ENCODE measurements at regions not wholly inside any gene's neighbourhood (a gene's known extent, or its start where the extent isn't known, plus 50 kb on each side); places are given as distances from the start of the nearest gene placed in this dataset.

DNA sequence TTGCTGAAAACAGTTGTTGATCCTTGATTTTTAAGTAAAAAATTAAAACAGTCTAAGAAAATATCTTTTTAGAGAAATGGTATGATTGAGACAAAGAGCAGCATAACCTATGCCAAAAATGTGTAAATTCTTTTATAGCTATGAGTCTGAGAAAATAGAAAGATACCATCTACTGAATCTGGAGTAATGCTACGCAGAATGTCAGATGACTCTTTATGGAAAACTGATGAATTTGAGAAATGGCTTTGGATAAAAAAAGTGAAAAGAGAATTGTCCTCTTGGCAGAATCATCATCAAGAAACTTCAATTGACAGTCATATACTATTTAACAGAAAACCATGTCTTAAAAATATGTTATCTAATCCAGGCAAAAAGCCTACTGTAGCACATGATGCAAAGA is 183.1 kb downstream of the FAT4 start:
- DNase-seq = no peak
- in situ Hi-C loops (cut with MboI; ENCODE audit: low pct_unique_long_range_greater_than_20kb, low sequenced_read_pairs) = no loop called here

- in situ Hi-C loops (cut with MboI; ENCODE audit: low pct_unique_long_range_greater_than_20kb, low sequenced_read_pairs) = no loop called here
- no peak for DNase-seq
These were observed 184.2 kb downstream of the FAT4 start for GRCh38 chr4:125498981-125499380.

DNA sequence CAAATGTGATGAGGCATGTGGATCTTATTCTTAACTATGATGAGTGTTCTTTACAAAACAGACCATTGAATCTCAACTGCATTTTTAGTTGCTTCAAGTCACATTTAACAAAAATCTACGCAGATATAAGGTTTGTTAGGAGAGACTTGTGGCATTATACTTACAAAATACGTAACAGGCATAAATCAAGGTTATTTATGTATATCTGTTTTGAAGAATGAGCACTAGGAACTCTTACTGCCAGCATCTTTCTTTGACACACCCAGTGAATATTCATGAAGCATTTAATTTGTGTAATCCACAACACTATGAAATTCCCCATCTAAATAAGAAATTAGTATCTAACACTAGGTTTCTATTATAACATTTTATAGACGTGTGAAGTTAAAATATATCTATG is 186.3 kb downstream of the FAT4 start:
- in situ Hi-C loops (cut with MboI; ENCODE audit: low pct_unique_long_range_greater_than_20kb, low sequenced_read_pairs) = no loop called here
- DNase-seq = no peak

GRCh38 chr4:125501568-125501967 is 186.8 kb downstream of the FAT4 start:
- in situ Hi-C loops (cut with MboI; ENCODE audit: low pct_unique_long_range_greater_than_20kb, low sequenced_read_pairs) = no loop called here
- DNase-seq = no peak

DNA sequence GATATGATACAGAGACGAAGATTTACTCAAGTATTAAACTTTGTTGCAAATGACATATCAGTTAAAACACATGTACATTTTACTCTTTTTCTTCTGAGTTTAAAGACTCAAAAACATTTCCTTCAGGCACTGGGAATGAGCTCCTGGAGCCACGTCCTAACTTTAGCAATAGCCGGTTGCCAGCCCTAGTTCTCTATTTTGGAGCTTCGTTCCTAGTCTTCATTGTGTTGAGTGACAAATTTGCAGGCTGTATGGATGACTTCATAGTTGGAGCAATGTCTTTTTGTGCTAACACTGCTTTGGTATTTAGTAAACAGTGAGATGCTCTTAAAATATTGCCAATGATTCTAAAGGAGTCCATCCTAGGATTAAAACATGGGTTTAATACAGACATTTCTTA is 190.9 kb downstream of the FAT4 start:
- in situ Hi-C loops (cut with MboI; ENCODE audit: low pct_unique_long_range_greater_than_20kb, low sequenced_read_pairs) = no loop called here

GRCh38 chr4:125507141-125507540 is 192.4 kb downstream of the FAT4 start:
- in situ Hi-C loops (cut with MboI; ENCODE audit: low pct_unique_long_range_greater_than_20kb, low sequenced_read_pairs) = no loop called here
- DNase-seq = no peak

More for the DNA sequence above, 190.9 kb downstream of the FAT4 start:
- DNase-seq = no peak

DNA sequence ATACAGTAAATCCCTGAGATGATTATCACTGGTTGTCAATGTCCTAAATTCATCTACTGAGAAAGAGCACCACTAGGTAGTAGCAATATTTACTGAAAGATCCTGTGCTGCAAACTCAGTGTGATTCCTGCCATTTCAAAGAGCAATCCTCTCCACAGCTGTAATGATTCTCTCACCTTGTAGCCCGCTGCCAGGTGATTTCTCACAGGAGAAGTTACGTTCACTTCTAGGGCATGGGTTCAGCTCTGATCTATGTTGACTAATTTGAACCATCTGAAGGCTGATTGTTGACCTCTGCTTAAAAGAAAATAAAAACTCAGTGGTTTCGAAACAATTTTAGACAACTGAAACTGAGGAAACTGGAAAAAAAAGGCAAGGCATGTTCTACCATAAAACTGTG is 197.0 kb downstream of the FAT4 start:
- in situ Hi-C loops (cut with MboI; ENCODE audit: low pct_unique_long_range_greater_than_20kb, low sequenced_read_pairs) = no loop called here
- DNase-seq = no peak

DNA sequence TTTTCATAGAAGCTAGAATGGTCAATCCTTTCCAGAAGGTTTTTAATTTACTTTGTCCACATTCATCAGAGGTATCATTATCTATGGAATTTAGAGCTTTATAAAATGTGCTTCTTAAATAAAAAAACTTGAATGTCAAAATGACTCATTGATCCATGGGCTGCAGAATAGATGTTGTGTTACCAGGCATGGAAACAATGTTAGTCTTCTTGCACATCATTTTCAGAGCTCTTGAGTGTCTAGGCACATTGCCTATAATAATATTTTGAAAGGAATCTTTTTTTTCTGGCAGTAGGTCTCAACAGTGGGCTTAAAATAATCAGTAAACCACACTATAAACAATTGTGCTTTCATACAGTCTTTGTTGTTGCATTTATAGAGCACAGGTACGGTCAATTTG is 200.3 kb downstream of the FAT4 start:
- in situ Hi-C loops (cut with MboI; ENCODE audit: low pct_unique_long_range_greater_than_20kb, low sequenced_read_pairs) = no loop called here

DNA sequence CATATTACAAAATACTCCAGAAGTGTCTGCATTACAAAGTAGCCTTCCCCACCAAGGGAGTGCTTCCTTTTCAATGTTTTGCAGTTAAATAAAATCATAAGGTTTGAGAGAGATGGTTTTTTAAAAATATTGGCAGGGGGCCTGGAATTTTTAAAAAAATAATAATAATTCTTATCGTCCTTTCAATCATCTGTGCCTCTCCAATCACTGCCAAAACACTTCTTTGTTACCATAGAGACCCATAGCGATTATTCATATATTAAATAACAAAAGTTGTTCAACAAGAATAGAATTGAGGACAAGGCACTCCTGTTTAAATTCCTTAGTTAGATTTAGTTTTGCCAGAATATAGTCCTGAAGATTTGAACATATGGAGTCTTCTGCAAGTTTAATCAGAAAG is 203.1 kb downstream of the FAT4 start:
- DNase-seq = no peak
- in situ Hi-C loops (cut with MboI; ENCODE audit: low pct_unique_long_range_greater_than_20kb, low sequenced_read_pairs) = no loop called here

More for the DNA sequence above, 200.3 kb downstream of the FAT4 start:
- DNase-seq = no peak

DNA sequence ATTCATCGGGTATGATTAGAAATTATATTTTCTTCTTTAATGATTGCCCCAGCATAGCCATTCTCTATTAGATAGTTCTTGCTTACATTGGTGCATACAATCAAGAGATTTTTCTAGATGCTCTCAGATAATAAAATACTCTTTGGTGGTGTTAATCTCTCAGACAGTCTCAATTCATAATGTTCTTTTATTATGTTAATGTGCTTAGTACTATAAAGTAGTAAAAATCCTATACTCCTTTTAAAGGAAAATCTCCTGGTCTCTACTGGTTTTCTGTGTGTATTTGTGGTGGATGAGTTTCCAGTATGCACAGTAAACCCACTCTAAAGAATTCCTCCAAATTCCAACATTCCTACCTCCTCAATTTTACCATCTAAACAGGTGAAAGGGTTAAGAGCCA is 203.5 kb downstream of the FAT4 start:
- DNase-seq = no peak

GRCh38 chr4:125519371-125520146 is 204.8 kb downstream of the FAT4 start:
- in situ Hi-C loops (cut with MboI; ENCODE audit: low pct_unique_long_range_greater_than_20kb, low sequenced_read_pairs) = no loop called here
- DNase-seq = no peak

More for the DNA sequence above, 203.5 kb downstream of the FAT4 start:
- in situ Hi-C loops (cut with MboI; ENCODE audit: low pct_unique_long_range_greater_than_20kb, low sequenced_read_pairs) = no loop called here

DNA sequence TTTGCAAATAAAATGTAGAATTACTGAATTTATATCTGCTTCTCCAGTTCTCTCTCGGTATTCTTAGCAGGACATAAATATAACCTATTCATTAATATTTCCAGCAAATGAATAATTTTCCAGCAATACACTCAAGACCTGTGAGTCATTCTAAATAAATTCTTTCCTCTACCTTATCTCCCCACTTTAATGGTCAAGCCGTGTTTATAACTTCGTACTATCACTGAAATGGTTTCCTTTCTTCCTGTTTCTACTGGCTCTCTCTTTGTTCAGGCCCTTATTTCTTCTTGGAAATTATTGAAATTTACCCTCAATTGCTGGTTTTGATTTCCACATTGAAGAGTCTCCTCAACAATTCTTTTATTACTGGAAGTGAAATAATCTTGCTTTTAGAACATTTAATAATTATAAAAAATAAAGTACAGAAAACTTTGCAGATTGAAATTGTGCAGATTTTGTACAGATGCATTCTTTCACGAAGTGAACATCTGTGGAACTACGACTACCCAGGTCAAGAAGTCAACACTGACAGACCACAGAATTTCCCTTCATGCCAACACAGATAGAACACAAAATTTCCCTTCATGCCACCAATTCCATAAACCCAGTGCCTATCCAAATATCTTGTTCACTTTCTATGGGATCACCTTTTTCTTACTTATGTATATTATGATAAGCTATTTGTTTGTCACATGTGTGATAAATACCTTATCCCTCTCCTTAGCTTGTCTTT is 205.7 kb downstream of the FAT4 start:
- DNase-seq = no peak
- in situ Hi-C loops (cut with MboI; ENCODE audit: low pct_unique_long_range_greater_than_20kb, low sequenced_read_pairs) = no loop called here

DNA sequence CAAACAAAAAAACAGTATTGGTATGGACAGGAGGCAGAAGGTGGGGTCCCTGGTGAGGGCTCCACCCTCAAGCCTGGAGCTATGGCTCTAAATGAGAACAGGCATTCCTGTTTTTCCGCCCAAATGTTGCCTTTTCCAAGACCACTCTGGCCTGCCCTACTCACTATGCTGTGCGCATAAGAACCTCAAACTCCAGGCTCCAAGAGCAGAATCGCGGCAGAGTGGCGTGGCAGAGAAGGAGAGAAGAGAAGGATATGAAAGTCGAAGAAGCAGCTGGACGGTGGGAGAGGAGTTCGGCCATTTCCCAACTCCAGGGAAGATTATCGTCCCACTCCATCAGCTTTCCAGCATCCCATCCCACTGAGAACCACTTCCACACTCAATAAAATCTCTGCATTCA is 207.8 kb downstream of the FAT4 start:
- no peak for DNase-seq
- in situ Hi-C loops (cut with MboI; ENCODE audit: low pct_unique_long_range_greater_than_20kb, low sequenced_read_pairs) = no loop called here

- DNase-seq = no peak
These were observed 208.2 kb downstream of the FAT4 start for GRCh38 chr4:125522992-125523391.

DNA sequence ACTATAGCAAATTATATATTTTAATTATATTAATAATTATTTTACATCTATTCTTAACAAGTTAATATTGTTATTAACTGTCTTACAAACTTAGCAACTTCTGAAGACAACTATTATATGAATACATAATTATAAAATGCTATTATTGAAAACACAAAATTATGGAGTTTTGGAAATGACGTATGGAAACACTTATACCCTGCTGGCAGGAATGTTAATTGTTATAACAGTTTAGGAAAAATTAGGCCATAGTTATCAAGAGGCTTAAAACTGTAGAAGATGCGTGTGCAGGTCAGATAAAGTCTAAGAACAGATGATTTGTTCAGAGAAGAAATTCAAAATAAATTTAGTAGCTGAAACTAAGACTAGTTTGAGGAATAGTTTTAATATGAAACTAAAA is 211.7 kb downstream of the FAT4 start:
- DNase-seq = no peak
- in situ Hi-C loops (cut with MboI; ENCODE audit: low pct_unique_long_range_greater_than_20kb, low sequenced_read_pairs) = no loop called here

More at GRCh38 chr4:125522992-125523391, 208.2 kb downstream of the FAT4 start:
- in situ Hi-C loops (cut with MboI; ENCODE audit: low pct_unique_long_range_greater_than_20kb, low sequenced_read_pairs) = no loop called here

GRCh38 chr4:125527681-125528080 is 212.9 kb downstream of the FAT4 start:
- in situ Hi-C loops (cut with MboI; ENCODE audit: low pct_unique_long_range_greater_than_20kb, low sequenced_read_pairs) = no loop called here
- DNase-seq = no peak

GRCh38 chr4:125529071-125529470 is 214.3 kb downstream of the FAT4 start:
- no peak for DNase-seq
- in situ Hi-C loops (cut with MboI; ENCODE audit: low pct_unique_long_range_greater_than_20kb, low sequenced_read_pairs) = no loop called here

- in situ Hi-C loops (cut with MboI; ENCODE audit: low pct_unique_long_range_greater_than_20kb, low sequenced_read_pairs) = no loop called here
These were observed 223.9 kb downstream of the FAT4 start for GRCh38 chr4:125538670-125539069.

GRCh38 chr4:125539691-125540090 is 224.9 kb downstream of the FAT4 start:
- no peak for DNase-seq
- in situ Hi-C loops (cut with MboI; ENCODE audit: low pct_unique_long_range_greater_than_20kb, low sequenced_read_pairs) = no loop called here

More at GRCh38 chr4:125538670-125539069, 223.9 kb downstream of the FAT4 start:
- no peak for DNase-seq

DNA sequence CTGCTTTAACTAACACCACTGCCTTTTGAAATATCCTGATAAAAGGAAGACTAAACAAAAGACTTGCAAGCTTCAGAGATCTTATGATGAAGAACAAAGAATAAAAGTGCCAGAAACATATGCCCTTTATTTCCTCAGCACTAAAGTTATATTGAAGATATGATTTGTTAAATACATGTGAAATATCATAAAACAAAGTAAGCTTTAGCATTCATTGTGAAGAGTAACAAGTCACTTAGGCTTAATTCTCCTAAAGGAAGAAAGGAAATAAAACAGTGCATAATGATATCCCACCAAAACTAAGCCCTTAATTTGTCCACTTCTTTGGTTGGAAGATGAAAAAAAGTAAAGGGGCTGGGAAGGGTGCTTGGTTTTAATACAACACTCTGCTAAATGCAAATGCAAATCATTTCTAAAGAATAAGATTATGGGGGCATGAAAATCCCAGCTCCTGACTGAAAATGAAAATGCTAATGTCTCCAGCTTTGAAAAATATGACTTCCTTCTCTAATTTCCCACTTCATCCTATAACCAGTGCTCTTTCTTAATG is 227.2 kb downstream of the FAT4 start:
- no peak for DNase-seq
- in situ Hi-C loops (cut with MboI; ENCODE audit: low pct_unique_long_range_greater_than_20kb, low sequenced_read_pairs) = no loop called here
